GM12892 (cell line): ENCODE measurements at regions not wholly inside any gene's neighbourhood (a gene's known extent, or its start where the extent isn't known, plus 50 kb on each side); places are given as distances from the start of the nearest gene placed in this dataset.
"Not testable (repeated sequence)": the region's sequence is repeated elsewhere in the genome, so short reads cannot be mapped to it uniquely, and the experiment has no call there.

Experiments used
- DNase-seq: peaks from one replicate; pipeline ENCODE4 v3.0.0; 2011; ENCODE audit not compliant: insufficient read length
- FAIRE-seq: peaks from 2 replicates; lab custom pipeline; 2011; peaks lifted over from hg19 to GRCh38; lab: Jason Lieb, UNC
- POLR2A ChIP-seq: IDR thresholded peaks from 2 replicates; pipeline ENCODE4 v1.6.1; 2011; ENCODE audit warnings: low read depth, low read length, control low read depth
- POLR2AphosphoS5 ChIP-seq: IDR thresholded peaks from 2 replicates; pipeline ENCODE4 v1.6.1; 2011; ENCODE audit warnings: low read depth, low read length, control low read depth
- TAF1 ChIP-seq: IDR thresholded peaks from 2 replicates; pipeline ENCODE4 v1.6.1; 2011; ENCODE audit warnings: low read depth, mild to moderate bottlenecking, control low read depth, low read length, borderline replicate concordance

- DNase-seq = no peak
- TF ChIP-seq POLR2AphosphoS5 = no peak
- no peak for TF ChIP-seq TAF1
- TF ChIP-seq POLR2A = no peak
- FAIRE-seq = no peak
Observed at GRCh38 chr3:82637574-82637973, 876.1 kb upstream of the GBE1 start.

- FAIRE-seq = no peak
- no peak for TF ChIP-seq POLR2AphosphoS5
- no peak for TF ChIP-seq TAF1
- no peak for TF ChIP-seq POLR2A
- DNase-seq = no peak
Observed at GRCh38 chr3:82636177-82636576, 874.7 kb upstream of the GBE1 start.

GRCh38 chr3:82633319-82633718, 871.9 kb upstream of the GBE1 start:
- TF ChIP-seq POLR2A = no peak
- no peak for TF ChIP-seq POLR2AphosphoS5
- TF ChIP-seq TAF1 = no peak
- FAIRE-seq (no peak), DNase-seq (no peak)

- TF ChIP-seq POLR2AphosphoS5 (no peak), TAF1 (no peak), POLR2A (no peak)
- DNase-seq (no peak), FAIRE-seq (no peak)
Observed at GRCh38 chr3:82629937-82630336, 868.5 kb upstream of the GBE1 start.

GRCh38 chr3:82628385-82629014, 867.1 kb upstream of the GBE1 start:
- FAIRE-seq (no peak), DNase-seq (no peak)
- TF ChIP-seq TAF1 (no peak), POLR2A (no peak), POLR2AphosphoS5 (no peak)

GRCh38 chr3:82627733-82628132, 866.3 kb upstream of the GBE1 start:
- no peak for FAIRE-seq
- TF ChIP-seq POLR2AphosphoS5 (no peak), TAF1 (no peak), POLR2A (no peak)
- DNase-seq = no peak

- DNase-seq, FAIRE-seq: not testable (repeated sequence)
Observed at GRCh38 chr3:82620744-82621143, 859.3 kb upstream of the GBE1 start.

GRCh38 chr3:82618594-82618993, 857.1 kb upstream of the GBE1 start:
- FAIRE-seq (no peak), DNase-seq (no peak)
- TF ChIP-seq POLR2A (no peak), POLR2AphosphoS5 (no peak), TAF1 (no peak)

GRCh38 chr3:82610236-82610635, 848.8 kb upstream of the GBE1 start:
- no peak for FAIRE-seq
- TF ChIP-seq TAF1 (no peak), POLR2AphosphoS5 (no peak), POLR2A (no peak)

GRCh38 chr3:82607391-82607790, 845.9 kb upstream of the GBE1 start:
- no peak for DNase-seq
- TF ChIP-seq POLR2A (no peak), TAF1 (no peak), POLR2AphosphoS5 (no peak)
- no peak for FAIRE-seq

More at GRCh38 chr3:82610236-82610635, 848.8 kb upstream of the GBE1 start:
- no peak for DNase-seq

GRCh38 chr3:82596805-82597204, 835.4 kb upstream of the GBE1 start:
- FAIRE-seq (no peak), DNase-seq (no peak)
- TF ChIP-seq POLR2A = no peak
- TF ChIP-seq POLR2AphosphoS5 = no peak
- no peak for TF ChIP-seq TAF1

GRCh38 chr3:82595530-82595929, 834.1 kb upstream of the GBE1 start:
- FAIRE-seq = no peak
- no peak for DNase-seq

GRCh38 chr3:82587174-82587573, 825.7 kb upstream of the GBE1 start:
- FAIRE-seq (no peak), DNase-seq (no peak)
- TF ChIP-seq POLR2A = no peak
- TF ChIP-seq POLR2AphosphoS5 = no peak
- no peak for TF ChIP-seq TAF1

More at GRCh38 chr3:82595530-82595929, 834.1 kb upstream of the GBE1 start:
- TF ChIP-seq TAF1 (no peak), POLR2A (no peak), POLR2AphosphoS5 (no peak)
